PC-9 (cell line): ENCODE measurements at regions not wholly inside any gene's neighbourhood (a gene's known extent, or its start where the extent isn't known, plus 50 kb on each side); places are given as distances from the start of the nearest gene placed in this dataset.

ENCODE experiments used
- BruUV-seq: library from RNA; stranded (reverse); fragments of 400-500 nt; replicated peaks from 2 replicates; lab custom pipeline; 2021; lab: Mats Ljungman, UMichigan
- CTCF ChIA-PET: fragments of 300-600 bp; sonication (Branson Sonifier 250); formaldehyde crosslinking; loops from one replicate; lab custom pipeline; 2022; ENCODE audit warnings: antibody characterized with exemption; lab: Charles Lee
- POLR2A ChIA-PET: fragments of 300-600 bp; sonication (Branson Sonifier 250); formaldehyde crosslinking; loops from one replicate; lab custom pipeline; 2022; ENCODE audit warnings: antibody characterized with exemption; ENCODE audit not compliant: unreplicated experiment; lab: Charles Lee
- DNase-seq, 2 experiments: peaks; one replicate each; pipeline versions ENCODE4 v3.0.0 to v3.0.0-alpha.2; 2015 to 2022; ENCODE audit warnings: mixed read lengths in 1 of 2
- H2AFZ ChIP-seq: fragments of 200-600 bp; sonication (generic); 2 replicates; pipeline ENCODE4 v1.8.1; 2017; ENCODE audit warnings: antibody characterized with exemption
- H3F3A ChIP-seq: fragments of 200-600 bp; sonication (generic); 2 replicates; pipeline ENCODE4 v1.8.1; 2017; ENCODE audit warnings: antibody characterized with exemption, mild to moderate bottlenecking, low read depth; ENCODE audit not compliant: insufficient read depth
- H3K27ac ChIP-seq: fragments of 200-600 bp; sonication (generic); 2 replicates; pipeline ENCODE4 v1.6.1; 2016; ENCODE audit warnings: mixed run types
- H3K27me3 ChIP-seq: fragments of 200-600 bp; sonication (generic); 2 replicates; pipeline ENCODE4 v1.6.1; 2016; ENCODE audit warnings: low read depth, mixed run types; ENCODE audit not compliant: insufficient read depth
- H3K36me3 ChIP-seq: fragments of 200-600 bp; sonication (generic); 2 replicates; pipeline ENCODE4 v1.6.1; 2016; ENCODE audit warnings: low read depth, mixed run types
- H3K4me1 ChIP-seq: fragments of 200-600 bp; sonication (generic); replicated peaks from 2 replicates; pipeline ENCODE4 v1.6.1; 2016; ENCODE audit warnings: mixed run types; ENCODE audit not compliant: insufficient read depth
- H3K4me2 ChIP-seq: fragments of 200-600 bp; sonication (generic); 2 replicates; pipeline ENCODE4 v1.6.1; 2017; ENCODE audit warnings: mixed run types
- H3K4me3 ChIP-seq: fragments of 200-600 bp; sonication (generic); 2 replicates; pipeline ENCODE4 v1.6.1; 2016; ENCODE audit warnings: mixed run types
- H3K79me2 ChIP-seq: fragments of 200-600 bp; sonication (generic); 2 replicates; pipeline ENCODE4 v1.6.1; 2017; ENCODE audit warnings: low read depth, mixed run types
- H3K9me2 ChIP-seq: fragments of 200-600 bp; sonication (generic); 2 replicates; pipeline ENCODE4 v1.8.1; 2017; ENCODE audit warnings: mild to moderate bottlenecking; ENCODE audit not compliant: insufficient read depth
- H3K9me3 ChIP-seq: fragments of 200-600 bp; sonication (generic); 2 replicates; pipeline ENCODE4 v1.8.1; 2016; ENCODE audit warnings: low read depth; ENCODE audit not compliant: insufficient read depth
- H4K20me1 ChIP-seq: fragments of 200-600 bp; sonication (generic); 2 replicates; pipeline ENCODE4 v1.8.1; 2017; ENCODE audit not compliant: insufficient read depth
- EZH2 ChIP-seq: fragments of 200-600 bp; sonication (generic); IDR thresholded peaks from 2 replicates; pipeline ENCODE4 v1.8.0; 2017; ENCODE audit warnings: antibody characterized with exemption, low read depth
- intact Hi-C: fragments of 100-400 bp; cut with micrococcal nuclease; formaldehyde crosslinking; loops from one replicate; pipeline ENCODE4 v1.10.0; 2022; ENCODE audit not compliant: unreplicated experiment
- TF ChIP-seq, protein P1 (sequence below): fragments of 200-600 bp; sonication (generic); conservative IDR thresholded peaks from 2 replicates; pipeline ENCODE4 v1.6.1; 2017; ENCODE audit warnings: mixed run types, antibody characterized with exemption, mild to moderate bottlenecking, moderate library complexity

DNA sequence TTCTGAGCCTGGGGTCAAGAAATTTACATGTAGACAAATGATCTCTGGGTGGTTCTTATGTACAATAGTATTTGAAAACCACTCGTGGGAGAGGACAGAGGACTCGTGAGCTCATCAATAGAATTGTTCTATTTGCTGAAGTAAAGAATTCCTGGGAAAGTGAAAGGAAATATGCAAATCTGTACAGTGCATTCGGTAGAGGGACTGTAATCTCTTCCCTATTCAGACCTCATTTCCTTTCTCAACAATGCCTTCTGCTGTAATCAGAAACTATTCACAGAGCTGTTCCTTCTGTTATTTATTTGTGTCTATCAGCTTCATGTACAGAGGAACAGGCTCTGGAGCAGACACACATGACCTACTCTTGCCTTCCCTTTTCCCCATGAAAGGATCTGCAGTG, 709.4 kb upstream of the KIRREL3 start:
- H3F3A ChIP-seq = no peaks in the 10 kb centered on the region
- no peak overlapping the region for H3K27ac ChIP-seq
- H3K9me2 ChIP-seq = no peaks in the 10 kb centered on the region
- H3K9me3 ChIP-seq = no peaks in the 10 kb centered on the region
- TF ChIP-seq, protein P1, sequence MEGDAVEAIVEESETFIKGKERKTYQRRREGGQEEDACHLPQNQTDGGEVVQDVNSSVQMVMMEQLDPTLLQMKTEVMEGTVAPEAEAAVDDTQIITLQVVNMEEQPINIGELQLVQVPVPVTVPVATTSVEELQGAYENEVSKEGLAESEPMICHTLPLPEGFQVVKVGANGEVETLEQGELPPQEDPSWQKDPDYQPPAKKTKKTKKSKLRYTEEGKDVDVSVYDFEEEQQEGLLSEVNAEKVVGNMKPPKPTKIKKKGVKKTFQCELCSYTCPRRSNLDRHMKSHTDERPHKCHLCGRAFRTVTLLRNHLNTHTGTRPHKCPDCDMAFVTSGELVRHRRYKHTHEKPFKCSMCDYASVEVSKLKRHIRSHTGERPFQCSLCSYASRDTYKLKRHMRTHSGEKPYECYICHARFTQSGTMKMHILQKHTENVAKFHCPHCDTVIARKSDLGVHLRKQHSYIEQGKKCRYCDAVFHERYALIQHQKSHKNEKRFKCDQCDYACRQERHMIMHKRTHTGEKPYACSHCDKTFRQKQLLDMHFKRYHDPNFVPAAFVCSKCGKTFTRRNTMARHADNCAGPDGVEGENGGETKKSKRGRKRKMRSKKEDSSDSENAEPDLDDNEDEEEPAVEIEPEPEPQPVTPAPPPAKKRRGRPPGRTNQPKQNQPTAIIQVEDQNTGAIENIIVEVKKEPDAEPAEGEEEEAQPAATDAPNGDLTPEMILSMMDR = no peak
- no peak for TF ChIP-seq EZH2
- H3K4me3 ChIP-seq = no peak overlapping the region
- no peaks in the 10 kb centered on the region for H3K4me1 ChIP-seq
- H3K4me2 ChIP-seq = no peak overlapping the region
- no peak overlapping the region for H2AFZ ChIP-seq
- H3K36me3 ChIP-seq = no peaks in the 10 kb centered on the region
- DNase-seq = no peak
- no peaks in the 10 kb centered on the region for H3K79me2 ChIP-seq
- H3K27me3 ChIP-seq = no peaks in the 10 kb centered on the region
- intact Hi-C loops = no loop called here
- ChIA-PET POLR2A (no interaction called here), CTCF (no interaction called here)
- BruUV-seq = no TSS peak
- H4K20me1 ChIP-seq = no peaks in the 10 kb centered on the region

DNA sequence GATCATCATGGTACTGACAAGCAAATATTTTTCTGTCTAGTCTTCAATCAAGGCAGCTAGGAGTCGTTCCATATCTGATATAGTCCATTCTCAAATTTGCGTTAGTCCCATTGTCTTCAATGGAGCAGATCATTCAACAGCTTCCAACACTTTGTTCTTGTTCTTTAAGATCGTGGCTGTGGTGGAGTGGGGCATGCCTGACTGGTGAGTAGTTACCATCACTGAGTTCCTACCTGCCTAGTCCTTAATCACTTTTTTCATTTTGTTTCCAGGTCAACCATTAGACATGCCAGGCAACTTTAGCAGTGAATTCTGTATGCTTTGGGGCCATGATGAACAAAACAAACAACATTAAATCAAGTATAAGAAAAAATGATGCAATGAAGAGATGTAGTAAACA, 693.1 kb upstream of the KIRREL3 start:
- Histone ChIP-seq H3F3A (no peaks in the 10 kb centered on the region), H3K4me3 (no peak overlapping the region), H3K4me1 (no peaks in the 10 kb centered on the region), H3K4me2 (no peak overlapping the region), H3K27ac (no peak overlapping the region), H3K9me3 (no peaks in the 10 kb centered on the region), H3K9me2 (no peaks in the 10 kb centered on the region), H3K79me2 (no peaks in the 10 kb centered on the region), H3K36me3 (no peaks in the 10 kb centered on the region), H2AFZ (no peak overlapping the region), H3K27me3 (no peaks in the 10 kb centered on the region), H4K20me1 (no peaks in the 10 kb centered on the region)
- ChIA-PET POLR2A (no interaction called here), CTCF (no interaction called here)
- intact Hi-C loops = no loop called here
- no TSS peak for BruUV-seq
- DNase-seq = no peak
- TF ChIP-seq, protein P1 = no peak
- no peak for TF ChIP-seq EZH2

DNA sequence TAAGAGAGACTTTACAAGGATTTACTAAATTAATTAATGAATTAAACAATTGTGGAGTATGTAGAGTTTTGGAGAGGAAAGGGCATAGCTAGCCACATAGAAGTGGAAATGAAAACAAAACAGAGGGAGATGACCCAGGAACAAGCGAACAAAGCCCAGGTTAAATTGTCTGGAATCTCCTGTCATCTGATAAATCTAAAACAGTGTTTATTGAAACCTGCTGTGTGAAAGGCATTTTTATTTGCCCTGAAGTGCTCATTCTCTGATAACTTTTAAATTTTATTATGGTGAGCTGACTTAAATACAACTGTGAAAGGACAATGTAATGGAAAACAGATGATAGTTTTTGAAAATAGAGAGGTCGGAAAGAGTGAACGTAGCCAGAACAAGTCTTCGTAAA, 682.8 kb upstream of the KIRREL3 start:
- ChIA-PET CTCF (no interaction called here), POLR2A (no interaction called here)
- Histone ChIP-seq H3F3A (no peaks in the 10 kb centered on the region), H3K9me3 (no peaks in the 10 kb centered on the region; the same call in 1 of the 2 replicates), H3K4me1 (no peaks in the 10 kb centered on the region), H3K79me2 (no peaks in the 10 kb centered on the region), H3K9me2 (no peaks in the 10 kb centered on the region), H3K4me3 (no peak overlapping the region), H4K20me1 (no peaks in the 10 kb centered on the region), H2AFZ (no peak overlapping the region), H3K27ac (no peak overlapping the region), H3K4me2 (no peak overlapping the region), H3K27me3 (peaks cover 4% of the 10 kb centered on the region; the same call in 1 of the 2 replicates), H3K36me3 (no peaks in the 10 kb centered on the region)
- TF ChIP-seq EZH2 = no peak
- TF ChIP-seq, protein P1 = no peak
- no peak for DNase-seq
- intact Hi-C loops = no loop called here
- no TSS peak for BruUV-seq
